A549 (cell line): ENCODE measurements at regions not wholly inside any gene's neighbourhood (a gene's known extent, or its start where the extent isn't known, plus 50 kb on each side); places are given as distances from the start of the nearest gene placed in this dataset.

Experiments
- ATAC-seq, 2 experiments: fragments of 200-7000 bp in 1 of 2; fragments of >200 bp in 1 of 2; cut with Nextera tagmentation in 1 of 2; cut with Tn5 transposase in 1 of 2; 3 replicates each; pipeline versions ENCODE4 v1.8.0 to v1.9.1; 2018 to 2020; ENCODE audit warnings: mild to moderate bottlenecking in 1 of 2, moderate library complexity in 1 of 2
- CTCF ChIA-PET: fragments of 300-600 bp; sonication (Branson Sonifier 250); formaldehyde crosslinking; extraction: SDS; loops from one replicate; lab custom pipeline; 2021; ENCODE audit warnings: antibody characterized with exemption, inconsistent platforms; lab: Yijun Ruan, JAX
- POLR2A ChIA-PET: fragments of 350-600 bp; formaldehyde crosslinking; extraction: SDS; loops from one replicate; lab custom pipeline; 2021; ENCODE audit warnings: antibody characterized with exemption, inconsistent platforms; lab: Yijun Ruan, JAX
- DNase-seq, 2 experiments: peaks; one replicate each; pipeline versions ENCODE4 v3.0.0 to v3.0.0-alpha.2; 2011 to 2016; ENCODE audit warnings: low read depth in 1 of 2, low spot score in 1 of 2
- FAIRE-seq: peaks from 2 replicates; lab custom pipeline; 2011; peaks lifted over from hg19 to GRCh38; lab: Jason Lieb, UNC
- H3K27ac ChIP-seq, 2 experiments: fragments of >200 bp; sonication (Bioruptor Twin); formaldehyde crosslinking; 3 replicates each; pipeline ENCODE4 v1.5.1; 2016 to 2017
- H3K4me1 ChIP-seq: fragments of >200 bp; sonication (Bioruptor Twin); formaldehyde crosslinking; 3 replicates; pipeline ENCODE4 v1.6.1; 2016
- H3K4me2 ChIP-seq: fragments of >200 bp; sonication (Bioruptor Twin); formaldehyde crosslinking; 3 replicates; pipeline ENCODE4 v1.6.1; 2016
- H3K4me3 ChIP-seq: fragments of >200 bp; sonication (Bioruptor Twin); formaldehyde crosslinking; 3 replicates; pipeline ENCODE4 v1.5.1; 2016
- H3K9me3 ChIP-seq: fragments of >200 bp; sonication (Bioruptor Twin); formaldehyde crosslinking; 3 replicates; pipeline ENCODE4 v1.6.1; 2016
- CTCF ChIP-seq: fragments of >200 bp; sonication (Bioruptor Twin); formaldehyde crosslinking; IDR thresholded peaks from 3 replicates; pipeline ENCODE4 v1.5.1; 2016
- ELK1 ChIP-seq: fragments of 150-350 bp; IDR thresholded peaks from 2 replicates; pipeline ENCODE4 v1.6.1; 2014; ENCODE audit warnings: low read depth, mild to moderate bottlenecking, low read length
- GATA3 ChIP-seq: IDR thresholded peaks from 2 replicates; pipeline ENCODE4 v1.6.1; 2012; ENCODE audit warnings: borderline replicate concordance
- HDAC2 ChIP-seq: fragments of 200-600 bp; sonication (generic); IDR thresholded peaks from 2 replicates; pipeline ENCODE4 v1.6.1; 2016
- HOXB5 ChIP-seq: fragments of 250-450 bp; sonication (Bioruptor Pico); IDR thresholded peaks from 2 replicates; pipeline ENCODE4 v1.5.0; 2020; ENCODE audit warnings: mild to moderate bottlenecking, moderate library complexity
- NPAS2 ChIP-seq: fragments of 250-450 bp; sonication (Bioruptor Pico); IDR thresholded peaks from 2 replicates; pipeline ENCODE4 v1.8.0; 2022; ENCODE audit warnings: mild to moderate bottlenecking, moderate library complexity, borderline replicate concordance
- REST ChIP-seq: fragments of 200-600 bp; sonication (generic); IDR thresholded peaks from 2 replicates; pipeline ENCODE4 v1.6.1; 2016; ENCODE audit warnings: antibody characterized with exemption, mild to moderate bottlenecking, moderate library complexity
- WGBS: methylation state at CpG from one replicate; pipeline ENCODE4 v1.1.6; 2017; ENCODE audit errors: missing lambda C conversion rate; 5-methylcytosine and 5-hydroxymethylcytosine counted together

GRCh38 chr1:119565131-119565772 is 58.2 kb downstream of the HSD3B1 start:
- H3K27ac ChIP-seq, result no peak overlapping the region

GRCh38 chr1:119569095-119569494 is 62.1 kb downstream of the HSD3B1 start:
- 50% methylated on average over 1 of the region's 1 CpG for WGBS
- POLR2A ChIA-PET, result no interaction called here
- H3K4me1 ChIP-seq, result peaks cover 6% of the 10 kb centered on the region; the same call in 1 of the 3 replicates
- CTCF ChIA-PET, result no interaction called here
- no peak overlapping the region for H3K27ac ChIP-seq
- FAIRE-seq, result no peak
- no peak overlapping the region for H3K4me2 ChIP-seq
- ATAC-seq, result no peak
- no peak overlapping the region for H3K4me3 ChIP-seq
- DNase-seq, result no peak
- TF ChIP-seq HOXB5 (CRISPR knock-in tag), result no peak
- TF ChIP-seq CTCF, result no peak
- TF ChIP-seq ELK1, result no peak
- TF ChIP-seq, all 56 proteins: peak for 0
- no peaks in the 10 kb centered on the region for H3K9me3 ChIP-seq

More at GRCh38 chr1:119565131-119565772, 58.2 kb downstream of the HSD3B1 start:
- DNase-seq (no peak), FAIRE-seq (no peak), ATAC-seq (peak in 1 of 2 experiments; percentile 40; a peak in 2 of 6 replicates)
- no peaks in the 10 kb centered on the region for H3K9me3 ChIP-seq
- POLR2A ChIA-PET, result no interaction called here
- H3K4me3 ChIP-seq, result no peak overlapping the region
- 0 out of 3 replicates have a peak overlapping the region, but pooled peaks have one; percentile 8 for H3K4me2 ChIP-seq
- CTCF ChIA-PET, result no interaction called here
- TF ChIP-seq NPAS2 (CRISPR knock-in tag), result no peak
- no peak for TF ChIP-seq HDAC2
- TF ChIP-seq GATA3, result no peak
- no peak for TF ChIP-seq HOXB5 (CRISPR knock-in tag)
- TF ChIP-seq REST, result no peak
- H3K4me1 ChIP-seq, result peaks cover 6% of the 10 kb centered on the region; the same call in 1 of the 3 replicates
- WGBS, result 23% methylated on average over 3 of the region's 3 CpGs
